Psoas muscle (tissue), 7 donors: ENCODE measurements at regions not wholly inside any gene's neighbourhood (a gene's known extent, or its start where the extent isn't known, plus 50 kb on each side); places are given as distances from the start of the nearest gene placed in this dataset.

ENCODE experiments used
- ATAC-seq, 4 donors: fragments of 200-7000 bp; cut with Tn5 transposase; one replicate each; pipeline ENCODE4 v1.9.1; 2020; ENCODE audit warnings: moderate library complexity in 3 of 4, mild to moderate bottlenecking in 2 of 4
- DNase-seq, 2 donors: peaks; one replicate each; pipeline ENCODE4 v3.0.0-alpha.2; 2020
- H3K27ac ChIP-seq: fragments of 200-600 bp; one replicate; pipeline ENCODE4 v1.8.0; 2022
- H3K27me3 ChIP-seq, 3 donors: fragments of 200-600 bp in 1 of 3; one replicate each; pipeline versions ENCODE4 v1.6.1 to v1.8.0; 2013 to 2022; ENCODE audit warnings: low read length in 2 of 3, mild to moderate bottlenecking in 2 of 3, moderate library complexity in 1 of 3; ENCODE audit not compliant: insufficient read depth in 3 of 3
- H3K36me3 ChIP-seq, 2 donors: fragments of 200-600 bp in 1 of 2; one replicate each; pipeline versions ENCODE4 v1.6.1 to v1.8.0; 2013 to 2022; ENCODE audit warnings: low read depth in 1 of 2, mild to moderate bottlenecking in 1 of 2, moderate library complexity in 1 of 2; ENCODE audit not compliant: insufficient read depth in 1 of 2
- H3K4me1 ChIP-seq: fragments of 200-600 bp; one replicate; pipeline ENCODE4 v1.8.0; 2022
- H3K4me3 ChIP-seq: fragments of 200-600 bp; one replicate; pipeline ENCODE4 v1.8.0; 2022; ENCODE audit warnings: mild to moderate bottlenecking
- H3K9me3 ChIP-seq: fragments of 200-600 bp; one replicate; pipeline ENCODE4 v1.8.0; 2022
- WGBS, 3 donors: extraction: QIAGEN DNeasy Blood & Tissue Kit; methylation state at CpG; one replicate each; pipeline versions ENCODE4 v1.1.6 to v1.1.7; 2013; 5-methylcytosine and 5-hydroxymethylcytosine counted together
- intact Hi-C, 2 donors: fragments of 100-400 bp; cut with DNase I; formaldehyde crosslinking; loops; one replicate each; pipeline versions ENCODE4 v1.11.0 to v1.14.2; 2022
- TF ChIP-seq, protein P1 (sequence below): fragments of 200-600 bp; IDR thresholded peaks from one replicate; pipeline ENCODE4 v1.8.0; 2022; ENCODE audit warnings: antibody characterized with exemption
- donor health status: healthy with polysubstance abuse.
- donor health status: DM: no; HTN: no; CAD: no; lungs with moderate emphysema.
- donor health status: Bipolar disorder and iron deficiency.
- donor health status: healthy.
- donor health status: DM: yes; HTN: yes; CAD: no.
- donor health status: DM: no; HTN: no; CAD: no.
- donor health status: DM: yes; HTN: yes; CAD: no.

DNA sequence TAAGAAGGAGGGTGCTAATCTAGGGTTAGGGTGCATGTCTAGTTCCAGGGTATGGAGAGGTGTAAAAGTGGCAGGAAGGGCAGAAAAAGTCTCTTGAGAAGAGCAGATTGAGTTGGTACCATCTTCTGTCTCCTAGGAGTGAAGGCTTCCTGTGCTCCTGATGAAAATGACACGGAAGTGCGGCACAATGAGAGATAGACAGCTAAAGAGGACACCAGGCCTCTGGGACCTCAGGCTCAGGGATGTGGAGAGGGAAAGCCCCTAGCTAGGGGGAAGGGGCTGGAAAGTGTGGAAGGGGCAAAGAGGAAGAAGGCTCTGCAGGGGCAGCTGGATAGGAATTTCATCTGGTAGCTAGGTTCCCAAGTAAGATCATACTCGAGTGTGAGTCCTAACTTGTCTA is 498.3 kb upstream of the EEF2KMT start:
- H3K9me3 ChIP-seq = no peaks in the 10 kb centered on the region
- no peak for ATAC-seq
- H3K27ac ChIP-seq = no peak overlapping the region
- no peaks in the 10 kb centered on the region for H3K36me3 ChIP-seq
- H3K27me3 ChIP-seq = no peaks in the 10 kb centered on the region
- H3K4me1 ChIP-seq = no peaks in the 10 kb centered on the region
- intact Hi-C loops = no loop called here
- TF ChIP-seq, protein P1, sequence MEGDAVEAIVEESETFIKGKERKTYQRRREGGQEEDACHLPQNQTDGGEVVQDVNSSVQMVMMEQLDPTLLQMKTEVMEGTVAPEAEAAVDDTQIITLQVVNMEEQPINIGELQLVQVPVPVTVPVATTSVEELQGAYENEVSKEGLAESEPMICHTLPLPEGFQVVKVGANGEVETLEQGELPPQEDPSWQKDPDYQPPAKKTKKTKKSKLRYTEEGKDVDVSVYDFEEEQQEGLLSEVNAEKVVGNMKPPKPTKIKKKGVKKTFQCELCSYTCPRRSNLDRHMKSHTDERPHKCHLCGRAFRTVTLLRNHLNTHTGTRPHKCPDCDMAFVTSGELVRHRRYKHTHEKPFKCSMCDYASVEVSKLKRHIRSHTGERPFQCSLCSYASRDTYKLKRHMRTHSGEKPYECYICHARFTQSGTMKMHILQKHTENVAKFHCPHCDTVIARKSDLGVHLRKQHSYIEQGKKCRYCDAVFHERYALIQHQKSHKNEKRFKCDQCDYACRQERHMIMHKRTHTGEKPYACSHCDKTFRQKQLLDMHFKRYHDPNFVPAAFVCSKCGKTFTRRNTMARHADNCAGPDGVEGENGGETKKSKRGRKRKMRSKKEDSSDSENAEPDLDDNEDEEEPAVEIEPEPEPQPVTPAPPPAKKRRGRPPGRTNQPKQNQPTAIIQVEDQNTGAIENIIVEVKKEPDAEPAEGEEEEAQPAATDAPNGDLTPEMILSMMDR = no peak
- DNase-seq = no peak
- H3K4me3 ChIP-seq = no peak overlapping the region
- WGBS, 3 donors = 88 to 91% (median 89%) methylated on average over 3 of the region's 3 CpGs

- 18 to 27% (median 23%) methylated on average over 8 of the region's 8 CpGs for WGBS, 3 donors
- Histone ChIP-seq H3K4me1 (no peaks in the 10 kb centered on the region), H3K9me3 (no peaks in the 10 kb centered on the region), H3K36me3 (no peaks in the 10 kb centered on the region), H3K27me3 (no peaks in the 10 kb centered on the region), H3K27ac (no peak overlapping the region), H3K4me3 (no peak overlapping the region)
- no peak for DNase-seq
- intact Hi-C loops = no loop called here
- no peak for ATAC-seq
- TF ChIP-seq, protein P1 = no peak
Observed at GRCh38 chr16:5590416-5590815, 492.8 kb upstream of the EEF2KMT start.

GRCh38 chr16:5589812-5590373 is 492.3 kb upstream of the EEF2KMT start:
- no peaks in the 10 kb centered on the region for H3K4me1 ChIP-seq
- H3K27me3 ChIP-seq = no peaks in the 10 kb centered on the region
- H3K4me3 ChIP-seq = no peak overlapping the region
- H3K36me3 ChIP-seq = no peaks in the 10 kb centered on the region
- DNase-seq = no peak
- intact Hi-C loops = no loop called here
- H3K27ac ChIP-seq = no peak overlapping the region
- WGBS, 3 donors = 20 to 36% (median 30%) methylated on average over 7 of the region's 7 CpGs
- TF ChIP-seq, protein P1 = no peak
- ATAC-seq = no peak
- no peaks in the 10 kb centered on the region for H3K9me3 ChIP-seq

DNA sequence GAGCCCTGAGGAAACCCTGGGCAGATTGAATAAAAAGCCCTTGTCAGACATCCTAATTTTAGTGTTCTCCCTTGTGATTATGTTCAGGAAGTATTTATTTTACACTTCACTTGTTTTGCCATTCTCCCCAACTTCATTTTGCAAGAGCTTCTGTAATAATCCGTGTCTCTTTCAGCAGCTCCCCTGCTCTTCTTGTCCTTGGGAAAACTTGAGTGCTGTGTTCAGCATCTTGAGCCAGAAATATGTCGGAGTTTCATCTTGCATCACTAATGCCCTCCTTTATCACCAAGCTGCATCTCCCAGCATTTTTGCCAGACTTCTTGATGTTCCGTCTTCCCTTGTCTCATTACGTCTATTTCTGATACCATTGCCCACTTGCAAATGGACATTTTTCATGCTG is 486.5 kb upstream of the EEF2KMT start:
- Histone ChIP-seq H3K4me3 (no peak overlapping the region), H3K27ac (no peak overlapping the region), H3K4me1 (no peaks in the 10 kb centered on the region), H3K36me3 (no peaks in the 10 kb centered on the region), H3K27me3 (no peaks in the 10 kb centered on the region), H3K9me3 (no peaks in the 10 kb centered on the region)
- intact Hi-C loops = no loop called here
- DNase-seq (no peak), ATAC-seq (no peak)
- WGBS, 3 donors = 76 to 83% (median 80%) methylated on average over 4 of the region's 4 CpGs
- TF ChIP-seq, protein P1 = no peak

DNA sequence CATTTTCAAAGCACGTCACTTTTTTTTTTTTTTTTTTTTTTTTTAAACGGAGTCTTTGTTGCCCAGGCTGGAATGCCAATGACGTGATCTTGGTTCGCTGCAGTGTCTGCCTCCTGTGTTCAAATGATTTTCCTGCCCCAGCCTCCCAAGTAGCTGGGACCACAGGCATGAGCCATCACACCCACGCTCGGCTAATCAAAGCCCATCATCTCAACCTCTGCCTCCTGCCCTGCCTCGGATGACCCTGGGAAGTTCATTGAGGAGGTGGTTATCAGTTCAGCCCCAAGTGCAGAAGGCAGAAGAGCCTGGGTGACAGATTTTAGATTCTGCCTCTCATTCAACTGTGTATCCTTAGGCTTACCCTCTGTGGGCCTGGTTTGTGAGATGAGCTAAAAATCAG is 484.9 kb upstream of the EEF2KMT start:
- no peaks in the 10 kb centered on the region for H3K9me3 ChIP-seq
- WGBS, 3 donors = 64 to 75% (median 74%) methylated on average over 5 to 7 of the region's 7 CpGs
- no peak overlapping the region for H3K27ac ChIP-seq
- ATAC-seq = no peak
- intact Hi-C loops = no loop called here
- H3K4me3 ChIP-seq = no peak overlapping the region
- TF ChIP-seq, protein P1 = no peak
- H3K36me3 ChIP-seq = no peaks in the 10 kb centered on the region
- H3K27me3 ChIP-seq = no peaks in the 10 kb centered on the region
- DNase-seq = no peak
- no peaks in the 10 kb centered on the region for H3K4me1 ChIP-seq
